ENCODE measurements at regions not wholly inside any gene's neighbourhood (a gene's known extent, or its start where the extent isn't known, plus 50 kb on each side); places are given as distances from the start of the nearest gene placed in this dataset.
"Not testable (repeated sequence)": the region's sequence is repeated elsewhere in the genome, so short reads cannot be mapped to it uniquely, and the experiment has no call there.

- no peak for TF ChIP-seq CTCF (IDR thresholded peaks at IDR 0.05; ENCODE audit: low read depth, low read length)
These were observed 354.1 kb downstream of the TXNL1 start for GRCh38 chr18:56284319-56284718.

GRCh38 chr18:56283316-56283715 lies 355.1 kb downstream of the TXNL1 start:
- H3K4me3 ChIP-seq (ENCODE audit: low read depth, low read length): no peak overlapping the region
- TF ChIP-seq CTCF (IDR thresholded peaks at IDR 0.05; ENCODE audit: low read depth, low read length): no peak

More at GRCh38 chr18:56284319-56284718, 354.1 kb downstream of the TXNL1 start:
- no peak overlapping the region for H3K4me3 ChIP-seq (ENCODE audit: low read depth, low read length)

- no peak overlapping the region for H3K4me3 ChIP-seq (ENCODE audit: low read depth, low read length)
- TF ChIP-seq CTCF (IDR thresholded peaks at IDR 0.05; ENCODE audit: low read depth, low read length): no peak
These were observed 355.9 kb downstream of the TXNL1 start for GRCh38 chr18:56282234-56283104.

GRCh38 chr18:56279816-56280215 lies 358.6 kb downstream of the TXNL1 start:
- not testable (repeated sequence) for H3K4me3 ChIP-seq (ENCODE audit: low read depth, low read length)

- no peak overlapping the region for H3K4me3 ChIP-seq (ENCODE audit: low read depth, low read length)
These were observed 359.9 kb downstream of the TXNL1 start for GRCh38 chr18:56278421-56279003.

GRCh38 chr18:56276466-56276865 lies 361.9 kb downstream of the TXNL1 start:
- no peak for TF ChIP-seq CTCF (IDR thresholded peaks at IDR 0.05; ENCODE audit: low read depth, low read length)
- H3K4me3 ChIP-seq (ENCODE audit: low read depth, low read length): no peak overlapping the region

More at GRCh38 chr18:56278421-56279003, 359.9 kb downstream of the TXNL1 start:
- no peak for TF ChIP-seq CTCF (IDR thresholded peaks at IDR 0.05; ENCODE audit: low read depth, low read length)

- no peak for TF ChIP-seq CTCF (IDR thresholded peaks at IDR 0.05; ENCODE audit: low read depth, low read length)
- no peak overlapping the region for H3K4me3 ChIP-seq (ENCODE audit: low read depth, low read length)
These were observed 364.7 kb downstream of the TXNL1 start for GRCh38 chr18:56273541-56274219.

All from WI38 (cell line).